ENCODE measurements at regions not wholly inside any gene's neighbourhood (a gene's known extent, or its start where the extent isn't known, plus 50 kb on each side); places are given as distances from the start of the nearest gene placed in this dataset.
"Not testable (repeated sequence)": the region's sequence is repeated elsewhere in the genome, so short reads cannot be mapped to it uniquely, and the experiment has no call there.

GRCh38 chr2:129189617-129190319 lies 789.7 kb upstream of the RAB6C start:
- no peak for DNase-seq (ENCODE audit: low read depth)

- DNase-seq (ENCODE audit: low read depth): no peak
Measured at GRCh38 chr2:129190494-129190893, 789.0 kb upstream of the RAB6C start.

GRCh38 chr2:129191530-129191929 lies 787.9 kb upstream of the RAB6C start:
- DNase-seq (ENCODE audit: low read depth): no peak

GRCh38 chr2:129192117-129192516 lies 787.3 kb upstream of the RAB6C start:
- DNase-seq (ENCODE audit: low read depth): no peak

- no peak for DNase-seq (ENCODE audit: low read depth)
Measured at GRCh38 chr2:129192841-129193253, 786.6 kb upstream of the RAB6C start.

GRCh38 chr2:129193961-129194360 lies 785.5 kb upstream of the RAB6C start:
- no peak for DNase-seq (ENCODE audit: low read depth)

- no peak for DNase-seq (ENCODE audit: low read depth)
Measured at GRCh38 chr2:129199501-129199900, 780.0 kb upstream of the RAB6C start.

GRCh38 chr2:129201696-129202095 lies 777.8 kb upstream of the RAB6C start:
- no peak for DNase-seq (ENCODE audit: low read depth)

GRCh38 chr2:129203331-129203730 lies 776.1 kb upstream of the RAB6C start:
- no peak for DNase-seq (ENCODE audit: low read depth)

- DNase-seq (ENCODE audit: low read depth): not testable (repeated sequence)
Measured at GRCh38 chr2:129204581-129204980, 774.9 kb upstream of the RAB6C start.

- DNase-seq (ENCODE audit: low read depth): no peak
Measured at GRCh38 chr2:129205176-129205575, 774.3 kb upstream of the RAB6C start.

GRCh38 chr2:129205766-129206165 lies 773.7 kb upstream of the RAB6C start:
- DNase-seq (ENCODE audit: low read depth): no peak

- DNase-seq (ENCODE audit: low read depth): no peak
Measured at GRCh38 chr2:129212299-129212958, 767.0 kb upstream of the RAB6C start.

GRCh38 chr2:129224022-129224421 lies 755.4 kb upstream of the RAB6C start:
- DNase-seq (ENCODE audit: low read depth): no peak

- DNase-seq (ENCODE audit: low read depth): no peak
Measured at GRCh38 chr2:129224486-129224885, 755.0 kb upstream of the RAB6C start.

GRCh38 chr2:129229196-129229595 lies 750.3 kb upstream of the RAB6C start:
- DNase-seq (ENCODE audit: low read depth): no peak

GRCh38 chr2:129229830-129230441 lies 749.5 kb upstream of the RAB6C start:
- DNase-seq (ENCODE audit: low read depth): no peak

- DNase-seq (ENCODE audit: low read depth): no peak
Measured at GRCh38 chr2:129231924-129232323, 747.5 kb upstream of the RAB6C start.

GRCh38 chr2:129233166-129233565 lies 746.3 kb upstream of the RAB6C start:
- DNase-seq (ENCODE audit: low read depth): no peak

- DNase-seq (ENCODE audit: low read depth): peak; percentile 25
Measured at GRCh38 chr2:129233751-129234406, 745.6 kb upstream of the RAB6C start.

- no peak for DNase-seq (ENCODE audit: low read depth)
Measured at GRCh38 chr2:129236601-129237000, 742.9 kb upstream of the RAB6C start.

GRCh38 chr2:129237966-129238725 lies 741.3 kb upstream of the RAB6C start:
- no peak for DNase-seq (ENCODE audit: low read depth)

Measured in forelimb muscle (tissue), 1 donor.